Uterus (tissue), 2 donors: ENCODE measurements at regions not wholly inside any gene's neighbourhood (a gene's known extent, or its start where the extent isn't known, plus 50 kb on each side); places are given as distances from the start of the nearest gene placed in this dataset.

Experiments
- POLR2A ChIP-seq, 2 donors: fragments of 450-650 bp; IDR thresholded peaks; one replicate each; pipeline ENCODE4 v1.6.1; 2016; ENCODE audit warnings: antibody characterized with exemption in 2 of 2, mild to moderate bottlenecking in 1 of 2, moderate library complexity in 1 of 2
- TF ChIP-seq, protein P1 (sequence below), 4 experiments: fragments of 200-600 bp in 2 of 4; fragments of 450-650 bp in 2 of 4; sonication (generic) in 2 of 4; IDR thresholded peaks; one replicate each; pipeline ENCODE4 v1.5.1; 2016 to 2019; ENCODE audit warnings: antibody characterized with exemption in 4 of 4, mild to moderate bottlenecking in 2 of 4, moderate library complexity in 1 of 4

GRCh38 chr7:25054819-25055519 lies 70.1 kb downstream of the CYCS start:
- TF ChIP-seq, protein P1, sequence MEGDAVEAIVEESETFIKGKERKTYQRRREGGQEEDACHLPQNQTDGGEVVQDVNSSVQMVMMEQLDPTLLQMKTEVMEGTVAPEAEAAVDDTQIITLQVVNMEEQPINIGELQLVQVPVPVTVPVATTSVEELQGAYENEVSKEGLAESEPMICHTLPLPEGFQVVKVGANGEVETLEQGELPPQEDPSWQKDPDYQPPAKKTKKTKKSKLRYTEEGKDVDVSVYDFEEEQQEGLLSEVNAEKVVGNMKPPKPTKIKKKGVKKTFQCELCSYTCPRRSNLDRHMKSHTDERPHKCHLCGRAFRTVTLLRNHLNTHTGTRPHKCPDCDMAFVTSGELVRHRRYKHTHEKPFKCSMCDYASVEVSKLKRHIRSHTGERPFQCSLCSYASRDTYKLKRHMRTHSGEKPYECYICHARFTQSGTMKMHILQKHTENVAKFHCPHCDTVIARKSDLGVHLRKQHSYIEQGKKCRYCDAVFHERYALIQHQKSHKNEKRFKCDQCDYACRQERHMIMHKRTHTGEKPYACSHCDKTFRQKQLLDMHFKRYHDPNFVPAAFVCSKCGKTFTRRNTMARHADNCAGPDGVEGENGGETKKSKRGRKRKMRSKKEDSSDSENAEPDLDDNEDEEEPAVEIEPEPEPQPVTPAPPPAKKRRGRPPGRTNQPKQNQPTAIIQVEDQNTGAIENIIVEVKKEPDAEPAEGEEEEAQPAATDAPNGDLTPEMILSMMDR (IDR thresholded peaks at IDR 0.05): no peak
- no peak for TF ChIP-seq POLR2A (IDR thresholded peaks at IDR 0.05)
